Ramos (cell line): ENCODE measurements at regions not wholly inside any gene's neighbourhood (a gene's known extent, or its start where the extent isn't known, plus 50 kb on each side); places are given as distances from the start of the nearest gene placed in this dataset.
"Not testable (repeated sequence)": the region's sequence is repeated elsewhere in the genome, so short reads cannot be mapped to it uniquely, and the experiment has no call there.

Experiments used
- in situ Hi-C: fragments of 300-500 bp; cut with MboI; formaldehyde crosslinking; loops from one replicate; pipeline ENCODE4 v1.14.3; 2022; ENCODE audit warnings: low sequenced_read_pairs; ENCODE audit not compliant: unreplicated experiment

GRCh38 chr2:36170805-36171204, 184.8 kb upstream of the CRIM1 start:
- in situ Hi-C loops: no loop called here

DNA sequence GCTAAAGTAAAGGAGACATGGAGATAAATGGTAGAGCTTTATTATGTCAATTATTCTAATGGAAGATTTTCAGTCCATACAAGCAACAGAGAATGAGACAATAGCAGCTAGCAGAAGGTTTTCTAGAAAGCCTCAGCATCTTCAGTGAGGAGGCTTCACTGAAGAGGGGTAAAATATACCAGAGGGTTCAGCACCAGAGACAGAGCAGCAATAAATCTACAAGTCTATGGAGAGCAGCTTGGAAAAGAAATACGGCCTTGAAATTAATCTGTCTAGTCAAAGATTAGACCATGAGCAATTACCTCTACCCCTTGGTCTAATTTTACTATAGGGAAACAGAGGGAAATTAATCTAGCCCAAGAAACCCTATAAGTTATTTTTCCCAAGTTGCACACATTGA, 185.7 kb upstream of the CRIM1 start:
- in situ Hi-C loops: no loop called here

DNA sequence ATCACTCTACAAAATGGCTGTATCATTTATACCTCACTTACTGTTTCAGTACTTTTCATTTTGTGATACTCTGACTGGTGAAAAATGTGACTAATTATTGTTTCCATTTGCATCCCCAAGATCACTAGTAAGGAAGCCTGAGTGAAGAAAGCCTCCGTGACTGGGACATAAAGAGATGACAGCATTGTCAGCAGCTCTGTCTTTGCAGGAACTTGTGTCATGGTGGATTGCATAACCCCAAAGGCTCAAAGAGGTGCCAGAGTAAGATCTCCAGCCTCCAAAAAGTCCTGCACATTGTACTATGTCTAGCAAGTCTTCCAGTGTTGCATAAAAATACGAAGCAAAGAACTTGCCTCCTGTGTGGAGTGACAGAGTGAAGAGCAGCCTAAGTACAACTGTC, 187.5 kb upstream of the CRIM1 start:
- in situ Hi-C loops: no loop called here

- in situ Hi-C loops: no loop called here
Observed at GRCh38 chr2:36165132-36165531, 190.4 kb upstream of the CRIM1 start.

DNA sequence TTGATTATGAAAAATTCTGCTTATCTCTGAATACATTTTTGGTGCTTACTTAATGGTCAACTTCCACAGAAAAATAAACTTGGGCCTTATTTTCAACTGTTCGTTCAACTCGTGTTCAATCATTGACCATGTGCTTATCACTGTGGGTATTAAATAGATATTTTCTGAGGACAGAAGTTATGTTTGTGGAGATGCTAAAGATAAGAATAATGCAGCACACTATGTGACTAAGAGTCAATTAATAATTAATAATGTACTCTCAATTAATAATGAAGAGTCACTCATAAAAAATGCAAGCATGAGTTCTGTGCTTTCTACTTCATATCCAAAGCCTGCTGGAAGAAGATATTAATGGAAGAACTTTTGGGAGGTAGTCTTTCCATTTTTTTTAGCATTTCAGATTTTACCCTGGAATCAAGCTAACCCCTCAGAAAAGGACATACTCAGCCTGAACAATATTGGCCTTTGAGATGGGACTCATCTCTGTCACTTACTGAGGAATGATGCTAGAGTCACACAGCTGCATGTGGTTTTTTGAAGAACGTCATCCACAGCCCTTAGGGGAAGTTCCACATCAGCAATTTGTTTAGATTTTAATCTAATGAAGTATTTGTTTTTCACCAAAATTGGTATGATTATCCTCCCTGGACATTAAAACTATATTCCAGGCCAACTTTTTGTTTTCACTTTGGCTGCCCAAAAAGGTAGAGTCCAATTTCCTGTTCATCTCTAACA, 191.9 kb upstream of the CRIM1 start:
- in situ Hi-C loops: no loop called here

- in situ Hi-C loops: not testable (repeated sequence)
Observed at GRCh38 chr2:36157093-36157492, 198.5 kb upstream of the CRIM1 start.

DNA sequence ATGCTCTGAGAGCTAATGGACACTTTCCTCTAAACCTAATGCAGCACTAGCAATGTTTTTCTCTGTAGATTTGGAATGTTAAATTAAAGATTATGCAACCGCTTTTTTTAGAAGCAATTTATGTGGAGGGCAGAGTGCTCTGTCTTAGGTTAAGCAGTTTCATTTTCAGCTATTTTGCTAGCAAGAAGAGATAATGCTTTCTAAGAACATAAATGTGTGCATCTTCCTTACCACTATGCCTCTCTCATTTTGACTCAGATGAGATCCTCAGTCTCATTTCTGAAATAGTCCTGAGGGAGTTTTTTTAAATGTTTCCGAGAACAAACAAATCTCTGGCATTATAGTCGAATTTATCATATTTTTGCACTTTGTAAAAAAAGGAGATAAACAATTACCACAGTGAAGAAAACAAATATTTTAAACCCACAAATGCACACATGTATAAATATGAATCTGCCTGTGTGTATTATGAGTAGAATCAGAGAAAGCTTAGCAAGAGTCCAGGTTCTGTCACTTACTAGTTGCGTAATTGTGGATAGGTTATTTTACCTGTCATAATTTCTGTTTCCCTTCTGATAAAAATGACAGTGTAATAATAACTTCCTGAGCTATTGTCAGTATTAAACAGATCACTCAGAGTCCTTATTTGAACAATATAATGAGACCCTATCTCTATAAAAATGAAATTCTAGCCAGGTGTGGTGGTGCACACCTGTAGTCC, 207.7 kb upstream of the CRIM1 start:
- in situ Hi-C loops: no loop called here

GRCh38 chr2:36146765-36147164, 208.8 kb upstream of the CRIM1 start:
- in situ Hi-C loops: no loop called here

- in situ Hi-C loops: no loop called here
Observed at GRCh38 chr2:36140391-36140790, 215.2 kb upstream of the CRIM1 start.

DNA sequence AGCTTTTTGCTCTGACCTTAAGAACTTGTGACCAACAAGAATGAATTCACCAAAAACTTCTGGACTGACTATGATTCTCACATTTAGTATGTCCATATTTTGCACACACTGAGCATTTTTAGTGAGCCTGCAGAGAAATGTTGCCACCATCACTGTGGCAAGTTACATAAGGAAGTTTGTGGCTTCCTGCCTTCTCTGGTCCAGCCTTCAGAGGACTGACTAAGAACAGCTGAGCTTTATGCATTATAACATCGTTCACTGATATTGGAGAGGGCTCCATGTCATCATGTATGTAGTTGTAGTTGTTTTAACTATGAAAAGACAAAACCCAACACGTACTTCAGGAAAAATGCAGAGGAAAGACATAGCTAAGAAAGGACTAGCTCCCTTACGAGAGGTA, 218.0 kb upstream of the CRIM1 start:
- in situ Hi-C loops: no loop called here

GRCh38 chr2:36134281-36134680, 221.3 kb upstream of the CRIM1 start:
- in situ Hi-C loops: no loop called here

- in situ Hi-C loops: no loop called here
Observed at GRCh38 chr2:36128359-36128758, 227.2 kb upstream of the CRIM1 start.

GRCh38 chr2:36125702-36126101, 229.9 kb upstream of the CRIM1 start:
- in situ Hi-C loops: no loop called here

- in situ Hi-C loops: no loop called here
Observed at GRCh38 chr2:36123995-36124394, 231.6 kb upstream of the CRIM1 start.

GRCh38 chr2:36097022-36097421, 258.6 kb upstream of the CRIM1 start:
- in situ Hi-C loops: no loop called here

DNA sequence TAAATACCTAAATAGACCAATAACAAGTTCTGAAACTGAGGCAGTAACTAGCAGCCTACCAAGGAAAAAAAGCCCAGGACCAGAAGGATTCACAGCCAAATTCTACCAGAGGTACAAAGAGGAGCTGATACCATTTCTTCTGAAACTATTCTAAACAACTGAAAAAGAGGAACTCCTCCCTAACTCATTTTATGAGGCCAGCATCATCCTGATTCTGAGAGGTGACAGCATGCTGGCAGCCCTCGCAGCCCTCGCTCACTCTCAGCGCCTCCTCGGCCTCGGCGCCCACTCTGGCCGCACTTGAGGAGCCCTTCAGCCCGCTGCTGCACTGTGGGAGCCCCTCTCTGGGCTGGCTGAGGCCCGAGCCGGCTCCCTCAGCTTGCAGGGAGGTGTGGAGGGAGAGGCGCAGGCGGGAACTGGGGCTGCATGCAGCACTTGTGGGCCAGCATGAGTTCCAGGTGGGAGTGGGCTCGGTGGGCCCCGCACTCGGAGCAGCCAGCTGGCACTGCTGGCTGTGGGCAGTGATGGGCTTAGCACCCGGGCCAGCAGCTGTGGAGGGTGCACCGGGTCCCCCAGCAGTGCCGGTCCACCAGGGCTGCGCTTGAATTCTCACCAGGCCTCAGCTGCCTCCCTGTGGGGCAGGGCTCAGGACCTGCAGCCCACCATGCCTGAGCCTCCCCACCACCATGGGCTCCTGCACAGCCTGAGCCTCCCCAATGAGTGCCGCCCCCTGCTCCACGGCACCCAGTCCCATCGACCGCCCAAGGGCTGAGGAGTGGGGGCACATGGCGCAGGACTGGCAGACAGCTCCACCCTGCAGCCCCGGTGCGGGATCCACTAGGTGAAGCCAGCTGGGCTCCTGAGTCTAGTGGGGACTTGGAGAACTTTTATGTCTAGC, 263.5 kb upstream of the CRIM1 start:
- in situ Hi-C loops: not testable (repeated sequence)

GRCh38 chr2:36088716-36089328, 266.8 kb upstream of the CRIM1 start:
- in situ Hi-C loops: no loop called here

DNA sequence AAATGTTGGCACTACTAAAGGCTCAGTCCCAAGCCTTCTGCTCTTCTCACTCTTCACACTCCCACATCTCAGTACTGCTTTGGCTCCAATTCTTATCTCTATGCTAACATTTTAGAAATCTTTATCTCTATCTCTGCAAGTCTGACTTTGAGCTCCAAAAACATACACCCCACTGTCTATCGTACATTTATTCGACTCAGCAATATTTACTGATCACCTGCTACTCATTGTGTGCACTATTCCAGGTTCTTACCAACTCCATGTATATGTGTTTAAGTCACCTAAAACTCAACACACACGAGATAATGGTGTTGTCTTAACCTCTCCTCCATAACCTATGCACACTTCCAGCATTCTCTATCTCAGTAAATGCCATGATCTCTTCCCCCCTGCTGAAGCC, 268.2 kb upstream of the CRIM1 start:
- in situ Hi-C loops: no loop called here

- in situ Hi-C loops: no loop called here
Observed at GRCh38 chr2:36079793-36080192, 275.8 kb upstream of the CRIM1 start.

- in situ Hi-C loops: no loop called here
Observed at GRCh38 chr2:36074008-36074407, 281.6 kb upstream of the CRIM1 start.

DNA sequence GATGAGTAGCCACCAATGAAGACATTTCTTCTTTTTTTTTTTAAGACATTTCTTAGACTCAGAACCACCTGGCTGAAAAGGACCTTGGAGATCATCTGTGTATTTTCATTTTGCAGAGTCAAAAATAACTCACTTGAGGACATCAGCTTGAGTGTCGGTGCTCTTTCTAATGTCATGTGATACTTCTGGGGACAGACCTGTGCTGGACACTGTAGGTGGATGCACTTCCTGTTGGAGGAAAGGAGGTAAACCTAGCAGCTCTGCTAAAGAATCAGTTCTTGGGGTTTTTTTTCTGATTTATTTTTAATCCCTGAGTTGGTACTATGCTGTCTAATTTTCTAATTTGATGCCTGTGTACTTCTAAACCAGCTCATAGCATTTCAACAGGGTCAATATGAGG, 283.9 kb upstream of the CRIM1 start:
- in situ Hi-C loops: no loop called here
